Keratinocyte (primary cell): ENCODE measurements at regions not wholly inside any gene's neighbourhood (a gene's known extent, or its start where the extent isn't known, plus 50 kb on each side); places are given as distances from the start of the nearest gene placed in this dataset.

Experiments
- DNase-seq: peaks from one replicate; pipeline ENCODE4 v3.0.0-alpha.2; 2011; ENCODE audit warnings: low read depth, missing footprints, low spot score
- FAIRE-seq: peaks from 2 replicates; lab custom pipeline; 2011; peaks lifted over from hg19 to GRCh38; lab: Jason Lieb, UNC
- H2AFZ ChIP-seq: 2 replicates; pipeline ENCODE4 v1.6.0; 2012; ENCODE audit warnings: low read length, control low read depth, inconsistent platforms; ENCODE audit not compliant: control insufficient read depth
- H3K27ac ChIP-seq: 2 replicates; pipeline ENCODE4 v1.5.1; 2011; ENCODE audit warnings: low read length; ENCODE audit not compliant: control insufficient read depth, insufficient read depth
- H3K27me3 ChIP-seq: 3 replicates; pipeline ENCODE4 v1.6.0; 2011; ENCODE audit warnings: low read length; ENCODE audit not compliant: control insufficient read depth, insufficient read depth; ENCODE audit errors: extremely low read depth
- H3K36me3 ChIP-seq, 2 experiments: 2 replicates in 1 of 2; 3 replicates in 1 of 2; pipeline ENCODE4 v1.5.1; 2011; ENCODE audit warnings: low read length in 2 of 2, mild to moderate bottlenecking in 1 of 2; ENCODE audit not compliant: control insufficient read depth in 2 of 2, insufficient read depth in 2 of 2; ENCODE audit errors: extremely low read depth in 1 of 2
- H3K4me1 ChIP-seq: 3 replicates; pipeline ENCODE4 v1.5.1; 2011; ENCODE audit warnings: low read length; ENCODE audit not compliant: control insufficient read depth, insufficient read depth; ENCODE audit errors: extremely low read depth
- H3K4me2 ChIP-seq: 3 replicates; pipeline ENCODE4 v1.6.0; 2011; ENCODE audit warnings: low read depth, low read length; ENCODE audit not compliant: control insufficient read depth, insufficient read depth; ENCODE audit errors: extremely low read depth
- H3K4me3 ChIP-seq, 3 experiments: fragments of 200-600 bp in 1 of 3; sonication (generic) in 1 of 3; 2 replicates in 2 of 3; 3 replicates in 1 of 3; pipeline ENCODE4 v1.5.1; 2011 to 2016; ENCODE audit warnings: low read length in 3 of 3, mild to moderate bottlenecking in 3 of 3, control low read depth in 2 of 3, inconsistent platforms in 1 of 3, low read depth in 1 of 3, mixed read lengths in 1 of 3, mixed run types in 1 of 3, moderate library complexity in 1 of 3; ENCODE audit not compliant: control insufficient read depth in 2 of 3, insufficient read depth in 2 of 3; ENCODE audit errors: extremely low read depth in 1 of 3
- H3K79me2 ChIP-seq: 2 replicates; pipeline ENCODE4 v1.6.0; 2012; ENCODE audit warnings: low read length; ENCODE audit not compliant: control insufficient read depth, insufficient read depth
- H3K9ac ChIP-seq: 3 replicates; pipeline ENCODE4 v1.6.0; 2011; ENCODE audit warnings: low read length; ENCODE audit not compliant: control insufficient read depth, insufficient read depth; ENCODE audit errors: extremely low read depth
- H3K9me1 ChIP-seq: 3 replicates; pipeline ENCODE4 v1.6.0; 2011; ENCODE audit warnings: low read length; ENCODE audit not compliant: control insufficient read depth, insufficient read depth; ENCODE audit errors: extremely low read depth
- H3K9me3 ChIP-seq: 2 replicates; pipeline ENCODE4 v1.5.1; 2012; ENCODE audit warnings: low read depth, low read length; ENCODE audit not compliant: control insufficient read depth
- H4K20me1 ChIP-seq: 3 replicates; pipeline ENCODE4 v1.6.0; 2011; ENCODE audit warnings: low read length; ENCODE audit not compliant: control insufficient read depth, insufficient read depth; ENCODE audit errors: extremely low read depth
- EZH2 ChIP-seq: IDR thresholded peaks from one replicate; pipeline ENCODE4 v1.6.1; 2012; ENCODE audit warnings: inconsistent platforms, mild to moderate bottlenecking, low read length, moderate library complexity
- dilution Hi-C: fragments of 300-500 bp; cut with MboI; formaldehyde crosslinking; loops from one replicate; pipeline ENCODE4 v1.7.0; 2020; ENCODE audit warnings: low sequenced_read_pairs; ENCODE audit not compliant: extremely low pct_ligation_motif_present
- TF ChIP-seq, protein P1 (sequence below), 3 experiments: IDR thresholded peaks in 1 of 3; conservative IDR thresholded peaks in 1 of 3; optimal IDR thresholded peaks in 1 of 3; 2 replicates in 2 of 3; 3 replicates in 1 of 3; pipeline versions ENCODE3 to v1.5.1; 2011; ENCODE audit warnings: low read length in 3 of 3, mild to moderate bottlenecking in 3 of 3, moderate library complexity in 2 of 3, control low read depth in 1 of 3, inconsistent platforms in 1 of 3; ENCODE audit not compliant: insufficient read depth in 2 of 3; ENCODE audit errors: extremely low read depth in 1 of 3

DNA sequence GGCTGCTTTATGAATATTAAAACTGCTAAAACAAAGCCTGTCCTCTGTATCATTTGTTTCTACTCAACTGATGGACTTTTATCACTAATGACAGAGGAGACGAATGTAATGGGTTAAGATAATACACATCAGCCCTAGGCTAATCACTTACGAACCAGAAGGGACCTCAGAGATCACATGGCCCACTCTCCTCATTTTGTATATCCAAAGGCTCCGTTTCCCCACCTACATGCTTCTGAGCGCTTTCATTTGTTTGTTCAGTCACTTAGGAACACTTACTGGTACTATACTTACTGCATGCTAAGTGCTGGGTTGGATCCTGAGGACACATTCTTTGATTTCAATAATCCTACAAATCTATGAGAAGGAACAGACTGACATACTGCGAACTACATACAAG lies 169.3 kb downstream of the CEP135 start:
- no peak overlapping the region for H3K4me2 ChIP-seq
- H4K20me1 ChIP-seq, result no peaks in the 10 kb centered on the region
- H3K27ac ChIP-seq, result no peak overlapping the region
- no peaks in the 10 kb centered on the region for H3K27me3 ChIP-seq
- dilution Hi-C loops, result no loop called here
- H3K9ac ChIP-seq, result no peak overlapping the region
- H3K4me3 ChIP-seq, result no peak overlapping the region
- FAIRE-seq (no peak), DNase-seq (no peak)
- H3K36me3 ChIP-seq, result no peaks in the 10 kb centered on the region
- no peak overlapping the region for H2AFZ ChIP-seq
- H3K4me1 ChIP-seq, result no peaks in the 10 kb centered on the region
- H3K79me2 ChIP-seq, result no peaks in the 10 kb centered on the region
- H3K9me1 ChIP-seq, result no peaks in the 10 kb centered on the region
- H3K9me3 ChIP-seq, result no peaks in the 10 kb centered on the region
- TF ChIP-seq EZH2, result no peak

DNA sequence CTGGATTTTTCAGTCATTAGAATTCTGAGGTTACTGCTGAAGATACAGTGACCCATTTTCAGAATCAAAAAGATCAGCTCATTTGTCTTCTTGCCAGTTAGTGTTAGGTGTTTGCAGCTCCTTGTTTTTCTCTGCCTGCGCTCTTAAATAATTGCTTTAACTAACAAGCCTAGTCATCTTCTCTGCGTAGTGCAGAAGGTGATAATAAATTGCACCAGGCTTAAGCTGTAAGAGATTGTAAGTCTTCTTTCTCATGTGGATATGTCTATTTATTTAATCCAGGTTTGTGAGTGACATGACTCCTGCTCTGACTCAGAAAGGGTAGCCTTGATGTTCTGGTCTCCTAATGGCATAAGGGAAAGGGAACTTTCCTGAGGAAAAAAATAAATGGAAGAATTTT lies 167.2 kb downstream of the CEP135 start:
- TF ChIP-seq, protein P1, sequence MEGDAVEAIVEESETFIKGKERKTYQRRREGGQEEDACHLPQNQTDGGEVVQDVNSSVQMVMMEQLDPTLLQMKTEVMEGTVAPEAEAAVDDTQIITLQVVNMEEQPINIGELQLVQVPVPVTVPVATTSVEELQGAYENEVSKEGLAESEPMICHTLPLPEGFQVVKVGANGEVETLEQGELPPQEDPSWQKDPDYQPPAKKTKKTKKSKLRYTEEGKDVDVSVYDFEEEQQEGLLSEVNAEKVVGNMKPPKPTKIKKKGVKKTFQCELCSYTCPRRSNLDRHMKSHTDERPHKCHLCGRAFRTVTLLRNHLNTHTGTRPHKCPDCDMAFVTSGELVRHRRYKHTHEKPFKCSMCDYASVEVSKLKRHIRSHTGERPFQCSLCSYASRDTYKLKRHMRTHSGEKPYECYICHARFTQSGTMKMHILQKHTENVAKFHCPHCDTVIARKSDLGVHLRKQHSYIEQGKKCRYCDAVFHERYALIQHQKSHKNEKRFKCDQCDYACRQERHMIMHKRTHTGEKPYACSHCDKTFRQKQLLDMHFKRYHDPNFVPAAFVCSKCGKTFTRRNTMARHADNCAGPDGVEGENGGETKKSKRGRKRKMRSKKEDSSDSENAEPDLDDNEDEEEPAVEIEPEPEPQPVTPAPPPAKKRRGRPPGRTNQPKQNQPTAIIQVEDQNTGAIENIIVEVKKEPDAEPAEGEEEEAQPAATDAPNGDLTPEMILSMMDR (optimal IDR thresholded peaks at IDR 0.05 in 1 of 3, IDR thresholded peaks at IDR 0.05 in 1 of 3, conservative IDR thresholded peaks at IDR 0.05 in 1 of 3; ENCODE audit: extremely low read depth in 1 of 3, insufficient read depth in 2 of 3, low read length in 3 of 3), result no peak
- TF ChIP-seq EZH2, result no peak
- no peak overlapping the region for H3K4me3 ChIP-seq
- H2AFZ ChIP-seq, result no peak overlapping the region
- H3K36me3 ChIP-seq, result no peaks in the 10 kb centered on the region
- no peak overlapping the region for H3K9ac ChIP-seq
- no peak overlapping the region for H3K4me2 ChIP-seq
- no peaks in the 10 kb centered on the region for H3K4me1 ChIP-seq
- H3K27me3 ChIP-seq, result no peaks in the 10 kb centered on the region
- H3K9me1 ChIP-seq, result no peaks in the 10 kb centered on the region
- no peak for FAIRE-seq
- no peaks in the 10 kb centered on the region for H3K9me3 ChIP-seq
- no peaks in the 10 kb centered on the region for H3K79me2 ChIP-seq
- H3K27ac ChIP-seq, result no peak overlapping the region
- no peaks in the 10 kb centered on the region for H4K20me1 ChIP-seq
- dilution Hi-C loops, result no loop called here
- no peak for DNase-seq

DNA sequence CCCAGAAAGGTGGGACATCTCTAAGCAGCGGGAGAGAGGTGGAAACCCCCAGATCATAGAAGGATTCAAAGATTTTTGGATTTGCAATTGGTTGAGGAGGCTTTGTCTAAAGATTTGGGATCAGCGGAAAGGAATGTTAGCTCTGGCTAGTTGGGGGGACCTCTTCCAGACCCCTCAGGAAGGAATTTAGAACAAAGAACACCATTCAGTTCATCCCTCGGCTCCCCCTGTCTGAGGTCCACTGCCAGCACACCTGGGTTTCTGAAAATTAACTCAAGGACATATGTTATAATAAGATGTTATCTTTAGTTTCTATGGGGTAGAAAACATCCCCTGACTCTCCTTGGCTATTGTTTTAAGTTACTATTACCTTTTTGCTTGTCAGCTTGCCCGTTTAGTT lies 163.6 kb downstream of the CEP135 start:
- no peak for TF ChIP-seq EZH2
- TF ChIP-seq, protein P1 (optimal IDR thresholded peaks at IDR 0.05 in 1 of 3, IDR thresholded peaks at IDR 0.05 in 1 of 3, conservative IDR thresholded peaks at IDR 0.05 in 1 of 3; ENCODE audit: extremely low read depth in 1 of 3, insufficient read depth in 2 of 3, low read length in 3 of 3), result no peak
- no peak overlapping the region for H2AFZ ChIP-seq
- FAIRE-seq (no peak), DNase-seq (no peak)
- H3K4me2 ChIP-seq, result no peak overlapping the region
- H3K9ac ChIP-seq, result no peak overlapping the region
- no peak overlapping the region for H3K27ac ChIP-seq
- no peak overlapping the region for H3K4me3 ChIP-seq
- H3K79me2 ChIP-seq, result no peaks in the 10 kb centered on the region
- no peaks in the 10 kb centered on the region for H3K9me3 ChIP-seq
- no peaks in the 10 kb centered on the region for H3K36me3 ChIP-seq
- no peaks in the 10 kb centered on the region for H3K4me1 ChIP-seq
- H3K9me1 ChIP-seq, result no peaks in the 10 kb centered on the region
- no peaks in the 10 kb centered on the region for H4K20me1 ChIP-seq
- dilution Hi-C loops, result no loop called here
- H3K27me3 ChIP-seq, result no peaks in the 10 kb centered on the region
